Muscle layer of duodenum (tissue), 2 donors: ENCODE measurements at regions not wholly inside any gene's neighbourhood (a gene's known extent, or its start where the extent isn't known, plus 50 kb on each side); places are given as distances from the start of the nearest gene placed in this dataset.

ENCODE experiments used
- H3K27ac ChIP-seq: one replicate; pipeline ENCODE4 v1.7.0; 2013; ENCODE audit warnings: mild to moderate bottlenecking, low read length
- H3K27me3 ChIP-seq: one replicate; pipeline ENCODE4 v1.7.0; 2013; ENCODE audit warnings: low read depth, mild to moderate bottlenecking, control low read depth, low read length
- H3K36me3 ChIP-seq, 2 donors: one replicate each; pipeline ENCODE4 v1.7.0; 2013; ENCODE audit warnings: low read length in 2 of 2, control low read depth in 1 of 2, mild to moderate bottlenecking in 1 of 2; ENCODE audit not compliant: insufficient read depth in 2 of 2, control insufficient read depth in 1 of 2
- H3K4me1 ChIP-seq, 2 donors: one replicate each; pipeline ENCODE4 v1.7.0; 2013; ENCODE audit warnings: low read length in 2 of 2, mild to moderate bottlenecking in 2 of 2, control low read depth in 1 of 2, moderate library complexity in 1 of 2; ENCODE audit not compliant: insufficient read depth in 2 of 2, control insufficient read depth in 1 of 2
- H3K4me3 ChIP-seq, 2 donors: one replicate each; pipeline ENCODE4 v1.7.0; 2013; ENCODE audit warnings: low read length in 2 of 2, low read depth in 1 of 2, mild to moderate bottlenecking in 1 of 2
- H3K9me3 ChIP-seq, 2 donors: one replicate each; pipeline ENCODE4 v1.7.0; 2013; ENCODE audit warnings: low read length in 2 of 2, control low read depth in 1 of 2, mild to moderate bottlenecking in 1 of 2; ENCODE audit not compliant: control insufficient read depth in 1 of 2
- donor health status: healthy.

DNA sequence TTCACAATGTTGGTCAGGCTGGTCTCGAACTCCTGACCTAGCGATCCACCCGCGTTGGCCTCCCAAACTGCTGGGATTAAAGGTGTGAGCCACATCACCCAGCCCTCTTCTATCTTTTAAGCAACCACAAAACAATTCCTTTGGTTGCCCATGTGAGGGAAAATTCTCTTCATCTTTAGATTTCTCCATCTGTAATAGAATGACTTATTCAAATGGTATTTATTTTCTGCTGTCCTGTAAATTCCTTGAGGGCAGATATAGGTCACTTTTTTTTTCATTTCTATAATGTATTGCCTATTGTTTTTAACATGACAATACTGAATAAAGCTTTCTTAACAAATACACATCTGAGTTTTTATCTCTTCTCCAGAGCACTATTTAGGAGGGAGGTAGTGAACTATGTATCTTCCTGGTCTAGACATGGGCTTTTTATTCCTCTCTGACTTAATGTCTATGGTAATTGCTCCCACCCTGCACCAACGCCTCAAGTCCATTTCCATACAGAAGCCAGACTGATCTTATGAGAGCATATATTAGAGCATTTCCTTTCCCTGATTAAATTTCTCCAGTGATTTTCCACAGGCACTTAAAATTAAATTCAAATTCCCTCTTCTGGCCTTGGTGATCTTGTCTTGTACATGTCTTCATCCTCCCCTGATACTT lies 595.6 kb downstream of the CAAP1 start:
- H3K4me1 ChIP-seq, result no peaks in the 10 kb centered on the region
- no peak overlapping the region for H3K27ac ChIP-seq
- H3K27me3 ChIP-seq, result no peaks in the 10 kb centered on the region
- no peaks in the 10 kb centered on the region for H3K36me3 ChIP-seq
- no peaks in the 10 kb centered on the region for H3K9me3 ChIP-seq
- no peak overlapping the region for H3K4me3 ChIP-seq

DNA sequence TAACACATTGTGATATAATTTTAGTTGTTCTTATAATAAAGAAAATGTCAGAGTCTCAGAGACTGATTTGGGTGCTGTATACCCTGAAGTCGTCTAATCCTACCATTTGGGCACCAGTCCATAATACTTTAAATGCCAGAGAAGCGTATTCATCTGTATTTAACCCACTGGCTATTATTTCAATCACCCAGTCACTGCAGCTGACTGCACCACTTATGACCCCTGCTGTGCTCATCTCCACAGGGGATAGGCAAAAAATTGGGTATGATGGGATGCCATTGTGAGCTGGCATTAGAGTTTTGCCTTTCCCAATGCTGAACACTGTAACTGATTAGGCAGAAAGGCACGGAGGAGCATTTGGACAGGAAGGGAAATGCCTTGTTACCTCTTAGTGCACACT lies 599.7 kb downstream of the CAAP1 start:
- H3K4me3 ChIP-seq, result no peak overlapping the region
- H3K36me3 ChIP-seq, result no peaks in the 10 kb centered on the region
- no peaks in the 10 kb centered on the region for H3K27me3 ChIP-seq
- H3K9me3 ChIP-seq, result peaks cover 0 to 5% of the 10 kb centered on the region in 2 donors
- H3K27ac ChIP-seq, result no peak overlapping the region
- H3K4me1 ChIP-seq, result no peaks in the 10 kb centered on the region

DNA sequence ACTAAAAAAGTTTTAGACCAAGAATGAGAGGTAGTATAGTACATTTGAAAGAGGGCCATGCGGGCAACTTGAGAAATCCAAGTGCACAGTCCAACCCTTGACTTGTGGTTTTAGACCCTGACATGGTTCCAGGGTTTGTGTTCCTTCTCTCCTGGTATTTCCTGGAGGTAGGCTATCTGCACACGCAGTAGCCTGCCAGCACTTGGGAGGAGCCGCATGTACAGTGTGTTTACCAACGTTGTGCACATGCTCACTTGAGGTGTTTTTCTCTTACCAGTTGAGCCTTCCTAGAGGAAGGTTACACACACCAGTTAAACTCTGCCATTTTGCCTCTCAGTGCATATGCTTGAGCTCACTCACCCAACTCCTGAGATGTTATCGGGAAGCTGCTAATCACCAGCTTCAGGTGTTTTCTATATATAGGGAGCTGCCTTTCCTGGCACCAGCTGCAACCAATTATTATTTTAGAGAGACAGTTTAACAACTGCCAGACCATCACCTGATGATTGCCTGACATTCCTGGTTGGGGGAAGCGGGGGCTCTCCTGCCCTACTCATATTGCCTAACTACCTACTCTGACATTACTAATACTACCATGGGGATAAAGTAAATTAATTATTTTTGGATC lies 593.4 kb upstream of the TUSC1 start:
- no peak overlapping the region for H3K4me3 ChIP-seq

DNA sequence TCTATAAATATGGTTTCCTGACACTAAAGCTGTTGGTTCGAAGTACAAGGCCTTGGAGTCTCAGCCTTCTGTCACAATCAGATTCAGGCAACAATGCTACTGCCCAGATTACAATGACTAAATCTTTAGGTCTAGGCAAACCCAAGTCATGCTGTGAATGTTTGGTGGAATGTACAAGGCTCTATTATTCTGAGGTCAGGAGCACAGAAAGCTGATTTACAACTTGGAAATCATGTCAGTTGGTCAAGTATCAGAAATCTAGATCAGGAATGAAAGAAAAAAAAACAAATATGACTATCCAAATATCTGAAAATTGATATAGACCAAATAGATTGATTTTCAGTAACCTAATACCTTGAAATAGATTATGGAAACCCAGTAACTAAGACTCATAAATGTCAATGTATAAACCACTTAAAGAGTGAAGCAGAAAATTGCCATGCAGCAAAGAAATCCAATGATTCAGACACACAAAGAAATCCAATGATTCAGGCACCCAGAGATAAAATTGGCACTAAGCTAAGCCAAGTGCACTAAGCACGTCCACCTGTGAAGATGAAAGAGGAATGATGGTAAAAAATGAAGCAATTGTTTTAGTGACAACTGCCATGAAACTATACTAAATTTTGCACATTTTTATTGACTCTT lies 588.0 kb upstream of the TUSC1 start:
- H3K9me3 ChIP-seq, result no peaks in the 10 kb centered on the region
- H3K4me1 ChIP-seq, result no peaks in the 10 kb centered on the region
- no peak overlapping the region for H3K4me3 ChIP-seq
- H3K36me3 ChIP-seq, result no peaks in the 10 kb centered on the region
- no peaks in the 10 kb centered on the region for H3K27me3 ChIP-seq
- no peak overlapping the region for H3K27ac ChIP-seq

More for the DNA sequence above, 593.4 kb upstream of the TUSC1 start:
- Histone ChIP-seq H3K27me3 (no peaks in the 10 kb centered on the region), H3K9me3 (no peaks in the 10 kb centered on the region), H3K4me1 (no peaks in the 10 kb centered on the region), H3K27ac (no peak overlapping the region), H3K36me3 (no peaks in the 10 kb centered on the region)

DNA sequence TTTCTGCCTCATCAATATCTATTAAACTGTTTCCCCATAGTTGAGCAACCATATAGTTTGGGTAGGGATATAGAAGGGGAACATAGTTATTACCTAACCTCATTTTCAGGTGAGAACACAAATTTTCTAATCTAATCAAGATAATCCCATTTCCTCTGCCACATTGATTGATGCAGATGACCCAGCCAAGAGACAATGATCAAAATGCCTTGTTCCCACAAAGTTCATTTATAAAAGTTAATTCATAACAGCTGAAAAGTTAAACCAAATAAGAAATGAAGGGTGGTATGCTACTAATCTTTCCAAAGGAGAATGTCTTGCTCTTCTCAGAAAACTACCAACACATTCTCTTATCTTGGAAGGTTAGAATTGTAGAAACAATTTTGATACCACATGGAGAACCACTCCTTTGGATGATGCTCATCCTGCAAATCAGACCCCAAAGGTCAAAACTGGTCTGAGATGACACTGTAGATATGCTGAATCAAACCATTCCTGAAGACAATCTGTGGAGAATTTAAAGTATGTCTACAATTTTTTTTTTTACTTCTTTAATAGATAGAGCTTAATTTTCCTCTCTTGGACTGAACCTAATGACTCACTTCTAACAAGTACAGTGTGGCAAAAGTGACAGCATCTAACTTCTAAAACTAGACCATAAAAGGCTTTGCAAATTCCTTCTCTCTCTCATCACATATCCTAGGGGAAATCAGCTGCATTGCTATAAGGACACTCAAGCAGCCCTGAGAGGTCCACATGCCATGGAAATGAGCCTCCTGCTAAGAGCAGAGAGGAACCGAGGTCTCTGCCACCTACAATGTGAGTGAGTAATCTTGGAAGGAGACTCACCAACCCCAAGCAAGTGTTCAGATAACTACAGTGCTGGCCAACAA lies 586.7 kb upstream of the TUSC1 start:
- Histone ChIP-seq H3K36me3 (no peaks in the 10 kb centered on the region), H3K9me3 (no peaks in the 10 kb centered on the region), H3K4me3 (no peak overlapping the region), H3K4me1 (no peaks in the 10 kb centered on the region), H3K27me3 (no peaks in the 10 kb centered on the region), H3K27ac (no peak overlapping the region)

DNA sequence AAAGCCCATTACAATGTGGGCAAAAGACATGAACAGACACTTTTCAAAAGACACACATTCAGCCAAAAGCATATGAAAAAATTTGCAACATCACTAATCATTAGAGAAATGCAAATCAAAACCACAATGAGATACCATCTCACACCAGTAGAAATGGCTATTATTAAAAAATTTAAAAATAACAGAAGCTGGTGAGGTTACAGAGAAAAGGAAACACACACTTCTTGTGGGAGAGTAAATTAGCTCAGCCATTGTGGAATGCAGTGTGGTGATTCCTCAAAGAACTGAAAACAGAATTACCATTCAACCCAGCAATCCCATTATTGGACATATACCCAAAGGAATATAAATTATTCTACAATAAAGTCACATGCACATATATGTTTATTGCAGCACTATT lies 585.2 kb upstream of the TUSC1 start:
- no peaks in the 10 kb centered on the region for H3K4me1 ChIP-seq
- H3K9me3 ChIP-seq, result no peaks in the 10 kb centered on the region
- H3K27me3 ChIP-seq, result no peaks in the 10 kb centered on the region
- no peaks in the 10 kb centered on the region for H3K36me3 ChIP-seq
- H3K27ac ChIP-seq, result no peak overlapping the region
- H3K4me3 ChIP-seq, result no peak overlapping the region

DNA sequence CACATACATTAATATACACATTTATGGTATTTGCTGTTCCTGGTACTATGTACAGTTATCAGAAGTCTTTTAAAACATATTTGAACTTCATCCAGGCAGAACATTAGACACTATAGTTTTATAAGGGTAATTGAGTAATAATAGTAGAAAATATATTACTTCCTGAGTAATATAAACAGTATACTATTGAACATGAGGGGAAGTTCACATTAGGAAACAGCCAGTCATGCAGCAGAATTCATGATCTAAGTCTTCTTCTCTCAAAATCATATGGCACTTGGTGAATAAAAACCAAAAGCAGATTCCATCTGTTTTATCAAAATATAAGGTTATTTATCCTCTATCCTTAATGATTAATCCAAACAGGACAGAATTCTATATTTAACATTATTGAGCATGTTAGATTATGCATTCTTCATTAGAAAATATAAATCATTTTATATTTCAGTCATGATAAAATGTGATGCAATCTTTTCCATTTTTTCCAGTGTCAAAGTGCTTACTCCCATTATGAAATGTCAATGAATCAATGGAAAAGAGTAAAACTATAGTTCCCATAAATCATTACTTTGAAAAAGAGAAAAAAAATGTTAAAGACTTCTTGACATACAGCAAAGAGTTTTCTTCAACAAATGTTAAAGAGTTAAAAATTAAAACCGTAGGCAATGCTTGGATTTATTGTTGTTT lies 584.3 kb upstream of the TUSC1 start:
- Histone ChIP-seq H3K36me3 (no peaks in the 10 kb centered on the region), H3K4me3 (no peak overlapping the region), H3K27ac (no peak overlapping the region), H3K9me3 (no peaks in the 10 kb centered on the region), H3K27me3 (no peaks in the 10 kb centered on the region), H3K4me1 (no peaks in the 10 kb centered on the region)

DNA sequence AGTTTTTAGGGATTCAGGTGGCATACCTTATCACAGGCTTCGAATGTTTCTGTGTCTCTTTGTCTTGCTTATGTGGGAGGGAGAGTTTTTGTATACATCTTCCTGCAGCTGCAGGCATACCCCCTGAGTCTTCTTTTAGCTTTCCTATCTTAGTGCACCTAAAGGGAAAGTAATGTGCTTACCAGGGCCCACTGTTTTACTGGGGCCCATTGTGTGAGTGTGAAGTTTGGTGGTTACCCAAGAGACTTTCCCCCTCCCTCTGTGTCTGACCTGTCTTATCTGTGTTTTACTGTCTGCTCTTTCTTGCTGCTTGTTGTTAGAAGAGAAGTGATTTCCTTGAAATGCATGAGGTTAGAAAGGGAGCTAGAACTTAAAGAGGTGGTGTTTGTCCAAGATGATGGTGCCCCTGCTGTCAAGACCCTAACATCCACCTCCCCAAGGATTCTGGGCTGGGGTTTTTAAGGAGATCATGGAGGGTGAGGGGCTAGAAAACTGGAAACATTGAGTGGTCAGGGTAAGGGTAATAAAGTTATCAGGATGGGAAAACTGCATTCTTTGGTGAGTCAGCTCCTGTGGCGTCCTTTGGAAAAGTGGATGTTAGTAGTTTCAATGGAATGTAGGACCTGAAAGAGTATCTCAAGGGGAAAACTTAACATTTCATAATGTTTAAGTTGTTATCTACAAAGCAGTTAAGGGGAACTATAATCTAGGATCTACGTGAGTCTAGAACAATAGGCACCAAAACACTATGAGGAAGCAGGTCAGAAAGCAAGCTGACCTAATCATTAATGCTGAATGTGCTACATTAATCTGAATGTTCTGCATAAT lies 583.5 kb upstream of the TUSC1 start:
- Histone ChIP-seq H3K27ac (no peak overlapping the region), H3K4me1 (no peaks in the 10 kb centered on the region), H3K4me3 (no peak overlapping the region), H3K27me3 (no peaks in the 10 kb centered on the region), H3K36me3 (no peaks in the 10 kb centered on the region), H3K9me3 (no peaks in the 10 kb centered on the region)

DNA sequence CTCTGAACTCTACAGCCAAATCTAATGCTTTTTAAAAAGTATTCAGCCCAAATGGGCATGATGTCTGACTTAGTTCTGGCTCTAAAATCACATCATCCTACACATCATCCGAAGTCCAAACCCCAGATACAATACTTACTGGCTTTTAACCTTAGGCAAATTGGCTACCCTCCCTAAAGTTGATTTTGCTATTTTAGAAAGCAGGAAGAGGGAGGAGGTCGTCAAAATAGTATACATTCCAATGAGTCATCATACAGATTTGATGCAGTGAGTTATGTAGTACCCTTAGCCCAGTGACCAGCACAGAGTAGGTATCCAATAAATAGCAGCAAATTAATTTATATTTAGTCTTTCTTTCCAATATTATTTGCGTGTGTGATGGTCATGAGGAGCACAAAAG lies 582.0 kb upstream of the TUSC1 start:
- Histone ChIP-seq H3K27me3 (no peaks in the 10 kb centered on the region), H3K4me3 (no peak overlapping the region), H3K27ac (no peak overlapping the region), H3K9me3 (no peaks in the 10 kb centered on the region), H3K4me1 (no peaks in the 10 kb centered on the region), H3K36me3 (no peaks in the 10 kb centered on the region)

DNA sequence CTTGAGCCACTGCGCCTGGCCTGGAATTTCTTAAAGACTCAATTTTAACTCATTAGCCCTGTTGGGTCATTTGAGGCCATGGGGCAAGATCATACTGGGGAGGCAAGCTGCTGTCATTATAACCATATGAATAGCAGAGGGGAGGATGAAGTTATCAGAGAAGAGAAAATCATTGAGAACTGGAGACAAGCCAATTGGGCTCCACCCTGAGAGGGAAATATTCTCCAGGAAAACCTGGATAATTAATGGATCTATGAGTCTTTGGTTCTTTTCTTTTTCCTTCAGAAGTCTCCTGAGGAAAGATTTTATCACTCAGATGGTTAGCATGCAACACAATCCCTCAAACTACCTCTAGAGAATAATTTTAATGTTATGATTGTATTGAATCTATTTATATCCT lies 569.6 kb upstream of the TUSC1 start:
- Histone ChIP-seq H3K27me3 (no peaks in the 10 kb centered on the region), H3K36me3 (no peaks in the 10 kb centered on the region), H3K4me3 (no peak overlapping the region), H3K9me3 (peaks cover 0 to 2% of the 10 kb centered on the region in 2 donors), H3K27ac (no peak overlapping the region), H3K4me1 (no peaks in the 10 kb centered on the region)
